ENCODE measurements at regions not wholly inside any gene's neighbourhood (a gene's known extent, or its start where the extent isn't known, plus 50 kb on each side); places are given as distances from the start of the nearest gene placed in this dataset.
A peak's percentile ranks its signal among the peaks of the same experiment; 100 is the strongest.

DNA sequence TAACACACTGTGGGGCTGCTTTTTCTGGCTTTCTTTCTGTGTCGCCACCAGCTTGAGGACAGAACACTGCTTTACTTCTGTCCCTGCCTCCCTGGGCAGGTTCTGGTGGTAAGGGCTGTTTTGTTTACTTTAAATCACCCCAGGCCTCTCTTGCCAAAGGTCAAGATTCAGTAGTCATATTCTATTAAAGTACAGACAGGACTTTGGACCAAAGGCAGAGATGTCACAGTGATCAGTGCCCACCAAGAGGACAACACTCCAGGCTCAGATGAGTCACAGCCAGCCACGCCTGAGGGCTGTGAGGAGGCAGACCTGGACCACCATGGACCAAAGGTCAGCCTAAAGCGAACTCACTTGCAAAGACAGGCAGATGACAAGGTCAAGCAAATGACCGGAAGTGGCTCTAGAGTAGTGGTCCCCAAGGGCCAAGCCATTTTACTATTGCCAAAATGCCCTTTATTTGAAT lies 200.0 kb downstream of the RHOU start (continued):
- TF ChIP-seq, protein P1, sequence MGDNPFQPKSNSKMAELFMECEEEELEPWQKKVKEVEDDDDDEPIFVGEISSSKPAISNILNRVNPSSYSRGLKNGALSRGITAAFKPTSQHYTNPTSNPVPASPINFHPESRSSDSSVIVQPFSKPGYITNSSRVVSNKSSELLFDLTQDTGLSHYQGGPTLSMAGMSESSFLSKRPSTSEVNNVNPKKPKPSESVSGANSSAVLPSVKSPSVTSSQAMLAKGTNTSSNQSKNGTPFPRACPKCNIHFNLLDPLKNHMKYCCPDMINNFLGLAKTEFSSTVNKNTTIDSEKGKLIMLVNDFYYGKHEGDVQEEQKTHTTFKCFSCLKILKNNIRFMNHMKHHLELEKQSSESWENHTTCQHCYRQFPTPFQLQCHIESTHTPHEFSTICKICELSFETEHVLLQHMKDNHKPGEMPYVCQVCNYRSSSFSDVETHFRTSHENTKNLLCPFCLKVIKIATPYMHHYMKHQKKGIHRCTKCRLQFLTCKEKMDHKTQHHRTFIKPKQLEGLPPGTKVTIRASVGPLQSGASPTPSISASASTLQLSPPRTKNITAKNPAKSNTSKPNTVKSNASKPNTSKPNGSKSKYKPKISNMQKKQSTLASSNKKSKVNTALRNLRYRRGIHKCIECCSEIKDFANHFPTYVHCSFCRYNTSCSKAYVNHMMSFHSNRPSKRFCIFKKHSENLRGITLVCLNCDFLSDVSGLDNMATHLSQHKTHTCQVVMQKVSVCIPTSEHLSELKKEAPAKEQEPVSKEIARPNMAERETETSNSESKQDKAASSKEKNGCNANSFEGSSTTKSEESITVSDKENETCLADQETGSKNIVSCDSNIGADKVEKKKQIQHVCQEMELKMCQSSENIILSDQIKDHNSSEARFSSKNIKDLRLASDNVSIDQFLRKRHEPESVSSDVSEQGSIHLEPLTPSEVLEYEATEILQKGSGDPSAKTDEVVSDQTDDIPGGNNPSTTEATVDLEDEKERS (CRISPR knock-in tag; IDR thresholded peaks at IDR 0.05), result peak; percentile 83; the same call in 1 of the 2 replicates
- peak; percentile 81 for TF ChIP-seq SKI (IDR thresholded peaks at IDR 0.05; ENCODE audit: partially characterized antibody)
- TF ChIP-seq ZNF746 (CRISPR knock-in tag; IDR thresholded peaks at IDR 0.05), result no peak; the same call in 1 of the 2 replicates
- TF ChIP-seq ARNTL (CRISPR knock-in tag; IDR thresholded peaks at IDR 0.05), result peak; percentile 39; the same call in 1 of the 2 replicates
- TF ChIP-seq FLYWCH1 (CRISPR knock-in tag; IDR thresholded peaks at IDR 0.05), result no peak
- no peak for TF ChIP-seq ZNF670 (CRISPR knock-in tag; IDR thresholded peaks at IDR 0.05; ENCODE audit: borderline replicate concordance)
- TF ChIP-seq EP300 (IDR thresholded peaks at IDR 0.05; ENCODE audit: low read depth in 2 of 2, low read length in 2 of 2), result peak in 1 of 2 experiments; percentile 88; a peak in 2 of 4 replicates
- TF ChIP-seq EP300 (CRISPR knock-in tag; IDR thresholded peaks at IDR 0.05; ENCODE audit: borderline replicate concordance), result peak; percentile 86
- TF ChIP-seq ZMYM4 (CRISPR knock-in tag; IDR thresholded peaks at IDR 0.05), result peak; percentile 60
- TF ChIP-seq, protein P2, sequence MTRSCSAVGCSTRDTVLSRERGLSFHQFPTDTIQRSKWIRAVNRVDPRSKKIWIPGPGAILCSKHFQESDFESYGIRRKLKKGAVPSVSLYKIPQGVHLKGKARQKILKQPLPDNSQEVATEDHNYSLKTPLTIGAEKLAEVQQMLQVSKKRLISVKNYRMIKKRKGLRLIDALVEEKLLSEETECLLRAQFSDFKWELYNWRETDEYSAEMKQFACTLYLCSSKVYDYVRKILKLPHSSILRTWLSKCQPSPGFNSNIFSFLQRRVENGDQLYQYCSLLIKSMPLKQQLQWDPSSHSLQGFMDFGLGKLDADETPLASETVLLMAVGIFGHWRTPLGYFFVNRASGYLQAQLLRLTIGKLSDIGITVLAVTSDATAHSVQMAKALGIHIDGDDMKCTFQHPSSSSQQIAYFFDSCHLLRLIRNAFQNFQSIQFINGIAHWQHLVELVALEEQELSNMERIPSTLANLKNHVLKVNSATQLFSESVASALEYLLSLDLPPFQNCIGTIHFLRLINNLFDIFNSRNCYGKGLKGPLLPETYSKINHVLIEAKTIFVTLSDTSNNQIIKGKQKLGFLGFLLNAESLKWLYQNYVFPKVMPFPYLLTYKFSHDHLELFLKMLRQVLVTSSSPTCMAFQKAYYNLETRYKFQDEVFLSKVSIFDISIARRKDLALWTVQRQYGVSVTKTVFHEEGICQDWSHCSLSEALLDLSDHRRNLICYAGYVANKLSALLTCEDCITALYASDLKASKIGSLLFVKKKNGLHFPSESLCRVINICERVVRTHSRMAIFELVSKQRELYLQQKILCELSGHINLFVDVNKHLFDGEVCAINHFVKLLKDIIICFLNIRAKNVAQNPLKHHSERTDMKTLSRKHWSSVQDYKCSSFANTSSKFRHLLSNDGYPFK (CRISPR knock-in tag; IDR thresholded peaks at IDR 0.05; ENCODE audit: borderline replicate concordance), result no peak
- TF ChIP-seq ZNF709 (CRISPR knock-in tag; IDR thresholded peaks at IDR 0.05), result 0 out of 2 replicates have a peak, but pooled peaks have one; percentile 33
- TF ChIP-seq ZNF781 (CRISPR knock-in tag; IDR thresholded peaks at IDR 0.05; ENCODE audit: borderline replicate concordance, not compliant biosample characterization), result peak; percentile 55
- peak; percentile 77 for TF ChIP-seq BCL6 (CRISPR knock-in tag; IDR thresholded peaks at IDR 0.05)
- peak; percentile 57; the same call in 1 of the 2 replicates for TF ChIP-seq ZNF441 (CRISPR knock-in tag; IDR thresholded peaks at IDR 0.05; ENCODE audit: borderline replicate concordance)
- TF ChIP-seq ZNF44 (CRISPR knock-in tag; IDR thresholded peaks at IDR 0.05), result no peak
- no peak for TF ChIP-seq BRCA1 (CRISPR knock-in tag; IDR thresholded peaks at IDR 0.05)
- peak; percentile 40; the same call in 1 of the 2 replicates for TF ChIP-seq STAG1 (CRISPR knock-in tag; IDR thresholded peaks at IDR 0.05)
- no peak for TF ChIP-seq ISL2 (CRISPR knock-in tag; IDR thresholded peaks at IDR 0.05)
- TF ChIP-seq ZNF383 (CRISPR knock-in tag; IDR thresholded peaks at IDR 0.05; ENCODE audit: borderline replicate concordance), result no peak
- peak; percentile 66; the same call in 1 of the 2 replicates for TF ChIP-seq NR2C2 (CRISPR knock-in tag; IDR thresholded peaks at IDR 0.05; ENCODE audit: borderline replicate concordance)
- no peak for TF ChIP-seq CAMTA2 (CRISPR knock-in tag; IDR thresholded peaks at IDR 0.05; ENCODE audit: borderline replicate concordance)
- TF ChIP-seq, protein P3, sequence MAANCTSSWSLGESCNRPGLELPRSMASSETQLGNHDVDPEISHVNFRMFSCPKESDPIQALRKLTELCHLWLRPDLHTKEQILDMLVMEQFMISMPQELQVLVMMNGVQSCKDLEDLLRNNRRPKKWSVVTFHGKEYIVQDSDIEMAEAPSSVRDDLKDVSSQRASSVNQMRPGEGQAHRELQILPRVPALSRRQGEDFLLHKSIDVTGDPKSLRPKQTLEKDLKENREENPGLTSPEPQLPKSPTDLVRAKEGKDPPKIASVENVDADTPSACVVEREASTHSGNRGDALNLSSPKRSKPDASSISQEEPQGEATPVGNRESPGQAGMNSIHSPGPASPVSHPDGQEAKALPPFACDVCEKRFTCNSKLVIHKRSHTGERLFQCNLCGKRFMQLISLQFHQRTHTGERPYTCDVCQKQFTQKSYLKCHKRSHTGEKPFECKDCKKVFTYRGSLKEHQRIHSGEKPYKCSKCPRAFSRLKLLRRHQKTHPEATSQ (CRISPR knock-in tag; IDR thresholded peaks at IDR 0.05; ENCODE audit: borderline replicate concordance), result no peak
- TF ChIP-seq JUN (CRISPR knock-in tag; IDR thresholded peaks at IDR 0.05), result peak; percentile 93
- no peak; the same call in 1 of the 2 replicates for TF ChIP-seq ZNF350 (CRISPR knock-in tag; IDR thresholded peaks at IDR 0.05; ENCODE audit: borderline replicate concordance, low read depth)
- peak; percentile 94 for TF ChIP-seq JUND (CRISPR knock-in tag; IDR thresholded peaks at IDR 0.05)

Data from HepG2 (cell line).